Thyroid gland (tissue), 4 donors: ENCODE measurements at regions not wholly inside any gene's neighbourhood (a gene's known extent, or its start where the extent isn't known, plus 50 kb on each side); places are given as distances from the start of the nearest gene placed in this dataset.

Experiments
- POLR2A ChIP-seq, 2 donors: fragments of 450-650 bp; IDR thresholded peaks; one replicate each; pipeline ENCODE4 v1.6.1; 2017; ENCODE audit warnings: antibody characterized with exemption in 2 of 2, mild to moderate bottlenecking in 2 of 2, moderate library complexity in 1 of 2
- TF ChIP-seq, protein P1 (sequence below), 6 experiments: fragments of 200-600 bp in 3 of 6; fragments of 450-650 bp in 3 of 6; sonication (generic) in 3 of 6; IDR thresholded peaks; one replicate each; pipeline ENCODE4 v1.5.1; 2016 to 2019; ENCODE audit warnings: antibody characterized with exemption in 6 of 6, mild to moderate bottlenecking in 2 of 6, inconsistent platforms in 1 of 6, moderate library complexity in 1 of 6

- TF ChIP-seq, protein P1, sequence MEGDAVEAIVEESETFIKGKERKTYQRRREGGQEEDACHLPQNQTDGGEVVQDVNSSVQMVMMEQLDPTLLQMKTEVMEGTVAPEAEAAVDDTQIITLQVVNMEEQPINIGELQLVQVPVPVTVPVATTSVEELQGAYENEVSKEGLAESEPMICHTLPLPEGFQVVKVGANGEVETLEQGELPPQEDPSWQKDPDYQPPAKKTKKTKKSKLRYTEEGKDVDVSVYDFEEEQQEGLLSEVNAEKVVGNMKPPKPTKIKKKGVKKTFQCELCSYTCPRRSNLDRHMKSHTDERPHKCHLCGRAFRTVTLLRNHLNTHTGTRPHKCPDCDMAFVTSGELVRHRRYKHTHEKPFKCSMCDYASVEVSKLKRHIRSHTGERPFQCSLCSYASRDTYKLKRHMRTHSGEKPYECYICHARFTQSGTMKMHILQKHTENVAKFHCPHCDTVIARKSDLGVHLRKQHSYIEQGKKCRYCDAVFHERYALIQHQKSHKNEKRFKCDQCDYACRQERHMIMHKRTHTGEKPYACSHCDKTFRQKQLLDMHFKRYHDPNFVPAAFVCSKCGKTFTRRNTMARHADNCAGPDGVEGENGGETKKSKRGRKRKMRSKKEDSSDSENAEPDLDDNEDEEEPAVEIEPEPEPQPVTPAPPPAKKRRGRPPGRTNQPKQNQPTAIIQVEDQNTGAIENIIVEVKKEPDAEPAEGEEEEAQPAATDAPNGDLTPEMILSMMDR (IDR thresholded peaks at IDR 0.05): no peak
- no peak for TF ChIP-seq POLR2A (IDR thresholded peaks at IDR 0.05)
Observed at GRCh38 chr9:82091100-82091499, 102.5 kb downstream of the SPATA31D1 start.
